Coronary artery (tissue), 2 donors: ENCODE measurements at regions not wholly inside any gene's neighbourhood (a gene's known extent, or its start where the extent isn't known, plus 50 kb on each side); places are given as distances from the start of the nearest gene placed in this dataset.

Experiments used
- DNase-seq: peaks from one replicate; pipeline ENCODE4 v3.0.0-alpha.2; 2017; ENCODE audit warnings: low spot score
- H3K27ac ChIP-seq, 2 donors: fragments of 200-600 bp; sonication (generic); one replicate each; pipeline ENCODE4 v1.5.1; 2016 to 2019
- H3K4me3 ChIP-seq: fragments of 200-600 bp; sonication (generic); 2 replicates; pipeline ENCODE4 v1.5.1; 2016; ENCODE audit warnings: mild to moderate bottlenecking, moderate library complexity
- TF ChIP-seq, protein P1 (sequence below): fragments of 200-600 bp; sonication (generic); IDR thresholded peaks from one replicate; pipeline ENCODE4 v1.5.1; 2019; ENCODE audit warnings: antibody characterized with exemption

DNA sequence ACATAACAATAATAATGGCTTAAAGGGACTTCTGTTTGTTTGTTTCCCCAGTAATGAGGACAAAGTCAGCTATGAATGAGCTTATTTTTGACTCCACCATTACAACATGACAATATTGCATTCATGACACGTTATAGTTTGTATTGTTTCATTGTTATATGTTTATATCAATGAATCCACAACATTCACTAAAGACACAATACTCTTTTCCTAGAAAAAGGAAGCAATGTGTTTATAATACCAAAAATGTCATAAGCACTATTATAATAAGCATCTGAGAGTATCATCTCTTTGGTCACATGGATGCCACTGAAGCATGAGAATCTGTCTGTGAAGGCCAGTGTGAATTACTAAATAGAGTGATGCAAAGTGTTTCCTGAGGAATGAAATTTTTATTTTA lies 1026.9 kb upstream of the C9orf72 start:
- DNase-seq = no peak
- no peak overlapping the region for H3K27ac ChIP-seq
- H3K4me3 ChIP-seq = no peak overlapping the region
- TF ChIP-seq, protein P1, sequence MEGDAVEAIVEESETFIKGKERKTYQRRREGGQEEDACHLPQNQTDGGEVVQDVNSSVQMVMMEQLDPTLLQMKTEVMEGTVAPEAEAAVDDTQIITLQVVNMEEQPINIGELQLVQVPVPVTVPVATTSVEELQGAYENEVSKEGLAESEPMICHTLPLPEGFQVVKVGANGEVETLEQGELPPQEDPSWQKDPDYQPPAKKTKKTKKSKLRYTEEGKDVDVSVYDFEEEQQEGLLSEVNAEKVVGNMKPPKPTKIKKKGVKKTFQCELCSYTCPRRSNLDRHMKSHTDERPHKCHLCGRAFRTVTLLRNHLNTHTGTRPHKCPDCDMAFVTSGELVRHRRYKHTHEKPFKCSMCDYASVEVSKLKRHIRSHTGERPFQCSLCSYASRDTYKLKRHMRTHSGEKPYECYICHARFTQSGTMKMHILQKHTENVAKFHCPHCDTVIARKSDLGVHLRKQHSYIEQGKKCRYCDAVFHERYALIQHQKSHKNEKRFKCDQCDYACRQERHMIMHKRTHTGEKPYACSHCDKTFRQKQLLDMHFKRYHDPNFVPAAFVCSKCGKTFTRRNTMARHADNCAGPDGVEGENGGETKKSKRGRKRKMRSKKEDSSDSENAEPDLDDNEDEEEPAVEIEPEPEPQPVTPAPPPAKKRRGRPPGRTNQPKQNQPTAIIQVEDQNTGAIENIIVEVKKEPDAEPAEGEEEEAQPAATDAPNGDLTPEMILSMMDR = no peak

DNA sequence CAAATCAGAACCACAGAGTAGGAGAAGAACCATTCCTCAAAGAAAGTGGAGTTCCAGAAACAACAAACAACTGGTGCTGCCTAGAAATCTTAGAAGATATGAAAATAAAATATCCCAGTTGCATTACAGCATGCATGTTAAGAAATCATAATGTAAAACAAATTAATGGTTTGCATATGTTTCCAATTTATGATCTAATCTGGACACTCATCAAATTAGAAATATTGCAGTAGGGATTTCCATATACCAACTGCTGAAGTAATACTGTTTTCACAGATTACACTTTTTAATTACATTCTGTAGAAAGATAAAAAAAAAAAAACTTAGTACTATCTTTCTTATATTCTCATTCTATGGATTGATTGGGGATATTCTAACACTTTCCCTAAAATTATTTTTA lies 1034.6 kb upstream of the C9orf72 start:
- H3K4me3 ChIP-seq = no peak overlapping the region
- no peak for DNase-seq
- no peak overlapping the region for H3K27ac ChIP-seq
- TF ChIP-seq, protein P1 = no peak

DNA sequence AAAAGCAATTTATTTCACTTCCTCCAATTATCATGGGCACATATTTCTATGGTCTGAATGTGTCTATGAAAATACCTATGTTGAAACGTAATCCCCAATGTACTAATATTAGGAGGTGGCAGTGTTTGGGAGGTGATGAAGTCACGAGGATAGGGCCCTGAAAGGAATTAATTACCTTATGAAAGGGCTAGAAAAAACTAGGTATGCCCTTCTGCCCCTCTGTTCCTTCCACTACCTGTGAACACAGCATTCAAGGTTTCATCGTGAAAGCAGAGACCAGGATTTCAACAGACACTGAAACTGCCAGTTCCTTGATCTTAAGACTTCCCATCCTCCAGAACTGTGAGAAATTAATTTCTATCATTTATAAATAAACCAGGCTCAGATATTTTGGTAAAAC lies 1037.1 kb upstream of the C9orf72 start:
- TF ChIP-seq, protein P1 = no peak
- DNase-seq = no peak
- no peak overlapping the region for H3K27ac ChIP-seq
- no peak overlapping the region for H3K4me3 ChIP-seq

DNA sequence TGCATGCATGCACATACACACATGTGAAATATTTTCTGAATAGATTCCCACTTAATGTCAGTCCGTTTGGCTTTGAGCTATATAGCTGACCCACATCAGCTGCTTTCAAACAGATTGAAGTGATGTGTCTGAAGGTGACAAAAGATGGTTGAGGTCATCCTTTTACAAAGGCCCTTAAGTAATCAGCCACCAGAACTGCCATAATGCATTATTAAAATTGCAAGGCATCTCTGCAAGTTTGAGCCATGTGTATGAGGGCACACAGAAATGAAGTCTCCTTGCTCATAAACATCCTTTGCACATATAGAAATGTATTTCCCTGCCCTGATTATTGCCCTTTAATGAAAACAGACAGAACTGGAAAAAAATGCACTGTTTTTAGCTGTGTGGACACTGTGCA lies 1043.0 kb upstream of the C9orf72 start:
- TF ChIP-seq, protein P1 = no peak
- H3K4me3 ChIP-seq = no peak overlapping the region
- no peak for DNase-seq
- no peak overlapping the region for H3K27ac ChIP-seq

DNA sequence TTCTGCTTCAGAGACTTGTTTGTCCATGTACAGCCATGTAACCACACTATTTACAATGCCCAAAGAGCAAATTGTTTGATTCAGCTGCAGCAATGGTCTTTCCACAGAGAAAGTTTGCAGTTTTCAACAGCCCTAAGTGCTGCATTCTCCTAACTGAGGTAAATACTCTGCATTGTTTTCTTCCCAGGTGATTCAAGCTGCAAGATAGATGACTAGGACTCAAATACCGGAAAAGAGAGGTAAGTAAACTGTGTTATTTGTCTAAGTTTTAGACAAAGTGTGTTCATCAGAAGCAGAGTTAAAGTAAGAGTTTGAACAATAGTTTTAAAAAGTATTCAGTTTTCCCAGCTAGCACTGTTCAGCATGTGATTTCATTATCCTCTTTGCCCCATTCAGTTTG lies 1046.7 kb upstream of the C9orf72 start:
- Histone ChIP-seq H3K4me3 (no peak overlapping the region), H3K27ac (no peak overlapping the region)
- no peak for DNase-seq
- TF ChIP-seq, protein P1 = no peak

DNA sequence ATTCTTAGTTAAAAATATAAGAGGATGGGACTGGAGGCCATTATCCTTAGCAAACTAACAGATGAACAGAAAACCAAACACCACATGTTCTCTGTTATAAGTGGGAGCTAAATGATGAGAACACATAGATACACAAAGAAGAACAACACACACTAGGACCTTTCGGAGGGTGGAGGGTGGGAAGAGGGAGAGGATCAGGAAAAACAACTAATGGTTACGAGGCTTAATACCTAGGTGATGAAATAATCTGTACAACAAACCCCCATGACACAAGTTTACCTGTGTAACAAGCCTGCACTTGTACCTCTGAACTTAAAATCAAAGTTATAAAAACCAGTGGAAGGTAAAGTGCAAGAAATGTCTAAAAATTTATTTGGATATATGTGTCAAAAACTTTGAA lies 1047.4 kb upstream of the C9orf72 start:
- DNase-seq = no peak
- TF ChIP-seq, protein P1 = no peak
- Histone ChIP-seq H3K4me3 (no peak overlapping the region), H3K27ac (no peak overlapping the region)

DNA sequence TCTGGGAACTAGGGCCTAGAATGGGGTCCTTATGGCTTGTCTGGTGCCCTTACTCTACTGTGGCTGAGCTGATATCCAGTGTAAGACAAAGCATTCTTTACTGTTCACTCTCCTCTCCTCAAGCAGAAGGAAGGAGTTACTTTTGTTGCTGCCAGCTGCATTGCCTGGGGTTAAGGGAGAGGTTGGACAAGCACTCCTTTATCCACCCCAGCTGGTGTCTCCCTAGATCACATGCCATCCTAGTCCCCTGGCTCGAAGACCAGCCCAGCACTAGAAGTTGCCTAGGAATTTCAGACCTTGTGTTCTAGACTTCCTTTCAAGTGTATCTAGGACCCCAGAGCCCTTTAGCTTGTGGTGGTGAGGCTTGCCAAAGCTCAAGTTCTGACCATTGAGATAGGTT lies 1051.5 kb upstream of the C9orf72 start:
- Histone ChIP-seq H3K4me3 (no peak overlapping the region), H3K27ac (no peak overlapping the region)
- TF ChIP-seq, protein P1 = no peak
- no peak for DNase-seq
